HG02852 (cell line): ENCODE measurements at regions not wholly inside any gene's neighbourhood (a gene's known extent, or its start where the extent isn't known, plus 50 kb on each side); places are given as distances from the start of the nearest gene placed in this dataset.

Experiments used
- ATAC-seq: cut with Tn5 transposase; IDR thresholded peaks from one replicate; pipeline ENCODE4 v1.9.1; 2021; ENCODE audit warnings: mild to moderate bottlenecking, moderate library complexity; ENCODE audit not compliant: unreplicated experiment

DNA sequence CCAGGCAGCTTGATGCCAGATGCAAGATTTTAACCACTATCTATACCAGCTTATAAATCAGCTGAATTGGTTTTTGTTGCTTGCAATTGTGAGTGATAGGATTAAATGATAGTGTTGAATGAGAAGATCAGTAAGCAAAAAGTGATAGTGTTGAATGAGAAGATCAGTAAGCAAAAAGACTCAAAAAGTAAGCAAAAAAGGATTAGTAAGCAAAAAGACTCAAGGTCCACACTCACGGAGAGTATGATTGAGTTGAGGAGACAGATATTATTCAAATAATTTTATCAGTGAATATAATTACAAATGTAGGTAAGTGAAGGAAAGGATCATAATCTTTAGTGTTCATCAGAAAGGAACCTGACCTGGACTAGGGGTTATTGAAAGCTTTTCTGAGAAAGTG is 58.0 kb upstream of the ARRDC3 start:
- no peak for ATAC-seq

GRCh38 chr5:91438871-91439270 is 55.8 kb upstream of the ARRDC3 start:
- no peak for ATAC-seq

GRCh38 chr5:91436241-91436640 is 53.1 kb upstream of the ARRDC3 start:
- no peak for ATAC-seq

- peak; percentile 70 for ATAC-seq
Measured at GRCh38 chr5:91434348-91434747, 51.2 kb upstream of the ARRDC3 start.

DNA sequence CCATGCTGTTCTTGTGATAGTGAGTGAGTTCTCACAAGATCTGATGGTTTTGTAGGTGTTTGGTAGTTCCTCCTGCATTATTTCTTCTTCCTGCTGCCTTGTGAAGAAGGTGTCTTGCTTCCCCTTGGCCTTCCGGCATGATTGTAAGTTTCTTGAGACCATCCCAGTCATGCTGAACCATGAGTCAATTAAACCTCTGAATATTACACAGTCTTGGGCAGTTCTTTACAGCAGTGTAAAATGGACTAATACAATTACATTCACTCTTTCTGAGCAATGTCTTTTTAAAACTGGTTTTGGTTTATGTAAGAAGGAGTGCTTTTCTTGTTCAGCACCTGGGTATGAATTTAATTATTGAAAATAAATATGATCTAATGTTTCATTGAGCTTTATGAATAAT is 50.7 kb upstream of the ARRDC3 start:
- ATAC-seq: peak; percentile 23
